ENCODE measurements at regions not wholly inside any gene's neighbourhood (a gene's known extent, or its start where the extent isn't known, plus 50 kb on each side); places are given as distances from the start of the nearest gene placed in this dataset.

- no peaks in the 10 kb centered on the region for H3K4me1 ChIP-seq (ENCODE audit: control insufficient read depth, insufficient read depth, low read length)
- H3K4me3 ChIP-seq: no peak overlapping the region
- ChIA-PET POLR2A (no interaction called here), RAD21 (ENCODE audit: unreplicated experiment) (no interaction called here), CTCF (no interaction called here), SMC1A (ENCODE audit: uncharacterized antibody, unreplicated experiment) (no interaction called here)
- FAIRE-seq (no peak), DNase-seq (ENCODE audit: low read depth, low spot score) (no peak), ATAC-seq (no peak)
- H3K4me2 ChIP-seq (ENCODE audit: control insufficient read depth, insufficient read depth): no peak overlapping the region
- 0% methylated on average over 2 of the region's 2 CpGs for WGBS (ENCODE audit: insufficient coverage, insufficient replicate concordance, low lambda C conversion rate, missing lambda C conversion rate)
- no peaks in the 10 kb centered on the region for H4K20me1 ChIP-seq (ENCODE audit: control insufficient read depth, insufficient read depth)
- no TSS peak for BruUV-seq (replicated peaks)
- H2AFZ ChIP-seq (ENCODE audit: control insufficient read depth, low read depth, low read length): no peak overlapping the region
- H3K36me3 ChIP-seq (ENCODE audit: control insufficient read depth in 2 of 2, insufficient read depth in 2 of 2, low read length in 1 of 2): no peaks in the 10 kb centered on the region
- no peaks in the 10 kb centered on the region for H3K27me3 ChIP-seq (replicated peaks in 1 of 2; ENCODE audit: control insufficient read depth in 2 of 2, insufficient read depth in 2 of 2, low read length in 1 of 2)
- H3K9ac ChIP-seq (ENCODE audit: control insufficient read depth, insufficient read depth, low read length): no peak overlapping the region
- intact Hi-C loops (cut with micrococcal nuclease; ENCODE audit: unreplicated experiment): no loop called here
- H3K27ac ChIP-seq (ENCODE audit: control insufficient read depth, insufficient read depth): no peak overlapping the region
- no peaks in the 10 kb centered on the region for H3K79me2 ChIP-seq (ENCODE audit: control insufficient read depth, insufficient read depth, low read length)
- no peaks in the 10 kb centered on the region; the same call in 2 of the 3 replicates for H3K9me3 ChIP-seq (replicated peaks; ENCODE audit: control insufficient read depth, insufficient read depth, low read length)
- in situ Hi-C loops (cut with MboI): no loop called here
- no peak for TF ChIP-seq MYC (IDR thresholded peaks at IDR 0.05; ENCODE audit: insufficient read depth, insufficient read length, insufficient replicate concordance, low read length, severe bottlenecking)
- TF ChIP-seq BACH1 (IDR thresholded peaks at IDR 0.05; ENCODE audit: borderline replicate concordance): no peak
- no peak for TF ChIP-seq NFXL1 (IDR thresholded peaks at IDR 0.05; ENCODE audit: borderline replicate concordance)
- TF ChIP-seq RUNX3 (IDR thresholded peaks at IDR 0.05; ENCODE audit: low read length): no peak
- no peak for TF ChIP-seq E2F8 (IDR thresholded peaks at IDR 0.05; ENCODE audit: low read depth, partially characterized antibody)
- TF ChIP-seq HDGF (IDR thresholded peaks at IDR 0.05): no peak
- TF ChIP-seq MTA3 (IDR thresholded peaks at IDR 0.05; ENCODE audit: borderline replicate concordance, low read length): no peak
- no peak for TF ChIP-seq ASH2L (IDR thresholded peaks at IDR 0.05; ENCODE audit: borderline replicate concordance, low read depth)
- TF ChIP-seq BCLAF1 (IDR thresholded peaks at IDR 0.05): no peak
- TF ChIP-seq EED (IDR thresholded peaks at IDR 0.05; ENCODE audit: low read depth): no peak
- no peak for TF ChIP-seq POLR2A (IDR thresholded peaks at IDR 0.05; ENCODE audit: low read depth, low read length)
- no peak for TF ChIP-seq JUNB (IDR thresholded peaks at IDR 0.05)
- TF ChIP-seq ZBTB4 (CRISPR knock-in tag; IDR thresholded peaks at IDR 0.05): no peak
Measured at GRCh38 chr9:100756217-100756616, 178.3 kb downstream of the CAVIN4 start.
